Tongue (tissue), 1 donor: ENCODE measurements at regions not wholly inside any gene's neighbourhood (a gene's known extent, or its start where the extent isn't known, plus 50 kb on each side); places are given as distances from the start of the nearest gene placed in this dataset.
"Not testable (repeated sequence)": the region's sequence is repeated elsewhere in the genome, so short reads cannot be mapped to it uniquely, and the experiment has no call there.

Source experiments
- DNase-seq: peaks from one replicate; pipeline ENCODE4 v3.0.0-alpha.2; 2015

DNA sequence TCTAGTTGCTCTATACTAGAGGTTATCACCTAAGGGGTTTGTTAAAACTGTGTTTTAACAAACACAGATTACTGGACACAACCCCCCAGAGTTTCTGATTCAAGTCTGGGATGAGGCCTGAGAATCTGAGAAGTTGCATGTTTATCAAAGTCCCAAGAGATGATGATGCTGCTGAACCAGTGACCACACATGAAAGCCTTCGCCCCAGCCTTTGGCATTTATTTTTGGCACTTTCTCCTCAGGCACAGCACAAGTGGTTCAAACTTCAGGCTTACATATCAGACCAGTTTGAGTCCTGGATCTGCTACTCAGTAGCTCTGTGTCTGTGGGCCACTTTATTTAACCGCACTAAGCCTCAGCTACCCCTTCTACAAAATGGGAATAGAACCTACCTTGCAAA is 407.2 kb upstream of the PIK3R1 start:
- DNase-seq = no peak

GRCh38 chr5:67807439-67807888 is 408.1 kb upstream of the PIK3R1 start:
- DNase-seq = no peak

GRCh38 chr5:67806654-67807438 is 408.7 kb upstream of the PIK3R1 start:
- no peak for DNase-seq

- no peak for DNase-seq
Observed at GRCh38 chr5:67805666-67806348, 409.7 kb upstream of the PIK3R1 start.

GRCh38 chr5:67802766-67803165 is 412.8 kb upstream of the PIK3R1 start:
- DNase-seq = no peak

- DNase-seq = no peak
Observed at GRCh38 chr5:67799732-67800234, 415.8 kb upstream of the PIK3R1 start.

- not testable (repeated sequence) for DNase-seq
Observed at GRCh38 chr5:67798470-67798869, 417.1 kb upstream of the PIK3R1 start.

- no peak for DNase-seq
Observed at GRCh38 chr5:67795781-67796477, 419.6 kb upstream of the PIK3R1 start.

- DNase-seq = no peak
Observed at GRCh38 chr5:67793966-67794365, 421.6 kb upstream of the PIK3R1 start.

GRCh38 chr5:67793418-67793817 is 422.1 kb upstream of the PIK3R1 start:
- DNase-seq = no peak

DNA sequence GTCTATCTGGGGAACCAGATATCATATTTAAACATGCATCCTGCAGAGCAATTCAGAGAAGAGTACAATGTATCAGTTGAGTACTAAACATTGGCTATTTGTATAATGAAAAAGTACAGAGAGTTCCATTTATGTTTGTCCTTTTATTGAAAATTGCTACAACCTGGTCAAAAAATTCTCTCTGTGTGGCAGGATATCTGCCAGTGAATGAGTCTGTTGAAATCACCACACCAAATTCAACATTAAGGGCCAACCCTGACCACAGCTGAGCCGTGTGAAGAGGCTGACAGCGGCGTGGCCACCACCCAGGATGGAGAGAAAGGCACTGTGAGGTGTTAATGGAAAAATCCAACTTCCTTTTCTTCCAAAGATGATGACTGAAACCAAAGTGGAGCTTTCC is 422.7 kb upstream of the PIK3R1 start:
- no peak for DNase-seq

DNA sequence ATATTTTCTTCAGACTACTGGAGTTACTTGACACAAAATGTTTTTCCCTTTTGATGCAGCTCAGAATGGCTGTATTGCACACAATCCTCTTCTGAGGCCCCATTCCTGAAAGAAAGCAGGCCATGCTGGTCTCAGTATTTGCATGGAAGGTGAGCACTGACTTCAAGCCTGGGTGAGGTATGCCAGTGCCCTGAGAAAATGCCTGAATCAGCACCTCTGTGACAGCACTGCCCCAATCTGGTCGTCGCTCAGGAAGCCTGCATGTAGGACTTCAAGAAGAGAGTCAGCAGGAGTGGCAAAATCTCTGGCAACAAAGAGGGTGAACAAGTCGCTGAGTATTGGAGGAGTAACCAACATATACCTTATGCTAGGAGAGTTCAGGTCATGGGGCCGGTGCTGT is 425.2 kb upstream of the PIK3R1 start:
- no peak for DNase-seq

DNA sequence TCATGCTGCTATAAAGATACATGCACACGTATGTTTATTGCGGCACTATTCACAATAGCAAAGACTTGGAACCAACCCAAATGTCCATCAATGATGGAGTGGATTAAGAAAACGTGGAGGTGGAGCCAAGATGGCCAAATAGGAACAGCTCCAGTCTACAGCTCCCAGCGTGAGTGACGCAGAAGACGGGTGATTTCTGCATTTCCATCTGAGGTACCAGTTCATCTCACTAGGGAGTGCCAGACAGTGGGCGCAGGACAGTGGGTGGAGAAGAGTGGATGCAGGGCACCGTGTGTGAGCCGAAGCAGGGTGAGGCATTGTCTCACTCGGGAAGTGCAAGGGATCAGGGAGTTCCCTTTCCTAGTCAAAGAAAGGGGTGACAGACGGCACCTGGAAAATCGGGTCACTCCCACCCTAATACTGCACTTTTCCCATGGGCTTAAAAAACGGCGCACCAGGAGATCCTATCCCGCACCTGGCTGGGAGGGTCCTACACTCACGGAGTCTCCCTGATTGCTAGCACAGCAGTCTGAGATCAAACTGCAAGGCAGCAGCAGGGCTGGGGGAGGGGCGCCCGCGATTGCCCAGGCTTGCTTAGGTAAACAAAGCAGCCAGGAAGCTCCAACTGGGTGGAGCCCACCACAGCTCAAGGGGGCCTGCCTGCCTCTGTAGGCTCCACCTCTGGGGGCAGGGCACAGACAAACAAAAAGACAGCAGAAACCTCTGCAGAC is 435.5 kb upstream of the PIK3R1 start:
- DNase-seq = not testable (repeated sequence)

GRCh38 chr5:67774786-67775185 is 440.8 kb upstream of the PIK3R1 start:
- no peak for DNase-seq

GRCh38 chr5:67774267-67774552 is 441.3 kb upstream of the PIK3R1 start:
- no peak for DNase-seq

- peak; percentile 35 for DNase-seq
Observed at GRCh38 chr5:67773411-67774266, 441.9 kb upstream of the PIK3R1 start.

DNA sequence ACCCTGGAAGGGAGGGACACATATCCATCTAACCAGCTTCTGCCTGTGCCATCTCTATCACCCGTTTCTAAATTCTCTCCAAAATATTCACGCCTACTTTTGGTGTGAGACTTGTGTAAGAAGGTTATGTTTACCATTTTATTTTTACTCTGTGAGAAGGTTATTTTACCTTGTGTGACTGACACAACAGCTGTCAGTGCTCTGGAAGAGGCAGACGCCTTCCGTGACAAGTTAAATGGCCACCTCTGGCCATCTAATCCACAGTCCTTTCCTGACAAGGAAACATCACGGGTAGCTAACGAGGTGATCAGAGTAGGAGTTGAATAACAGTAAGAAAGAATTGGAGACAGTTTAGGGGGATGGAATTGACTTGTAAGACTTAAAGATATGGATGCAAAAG is 443.8 kb upstream of the PIK3R1 start:
- no peak for DNase-seq

DNA sequence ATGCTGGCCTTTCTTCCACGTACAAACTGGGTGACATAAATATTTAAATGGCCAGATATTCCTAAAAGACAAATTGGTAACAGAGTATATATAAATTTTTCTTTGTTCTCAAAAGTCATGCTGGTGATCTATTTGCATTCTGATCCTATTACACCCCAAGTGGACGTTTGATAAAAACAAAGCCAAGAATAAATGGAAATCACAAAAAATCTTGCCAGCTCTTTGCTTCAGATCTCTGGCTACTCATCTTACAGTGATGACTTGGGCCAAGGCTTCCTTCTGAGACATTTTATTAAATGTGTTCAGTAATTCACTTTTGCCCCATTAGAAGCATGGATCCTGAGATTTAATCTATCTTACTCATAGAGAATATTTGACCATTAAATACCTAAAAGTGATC is 444.3 kb upstream of the PIK3R1 start:
- no peak for DNase-seq

DNA sequence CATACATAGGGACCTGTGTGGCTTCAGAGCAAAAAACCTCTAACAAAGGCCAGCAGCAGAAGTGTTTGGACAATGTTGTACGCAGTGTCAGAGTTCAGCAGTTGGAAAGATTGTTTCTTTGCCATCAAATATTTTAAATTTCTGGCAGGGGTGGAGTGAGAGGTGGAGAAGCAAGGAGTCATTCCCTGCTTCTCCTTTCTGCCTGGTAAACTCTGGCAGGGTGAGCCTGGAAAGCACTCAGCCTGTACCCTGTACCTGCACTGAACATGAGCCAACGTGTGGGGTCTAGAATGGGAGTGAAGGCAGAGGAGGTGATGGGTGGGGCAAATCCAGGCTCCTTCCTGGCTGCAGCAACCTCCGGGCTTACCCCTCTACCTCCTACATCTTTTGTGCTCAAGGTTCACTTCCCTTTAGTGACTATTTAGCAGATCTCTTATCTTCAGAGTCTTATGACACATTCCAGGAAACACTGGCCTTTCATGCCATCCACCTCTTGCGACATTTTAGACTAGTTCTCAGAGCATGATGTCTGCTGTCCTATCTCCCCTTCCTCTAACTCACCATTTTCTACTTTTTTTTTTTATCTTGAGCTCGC is 445.0 kb upstream of the PIK3R1 start:
- no peak for DNase-seq

- no peak for DNase-seq
Observed at GRCh38 chr5:67765697-67766096, 449.9 kb upstream of the PIK3R1 start.

DNA sequence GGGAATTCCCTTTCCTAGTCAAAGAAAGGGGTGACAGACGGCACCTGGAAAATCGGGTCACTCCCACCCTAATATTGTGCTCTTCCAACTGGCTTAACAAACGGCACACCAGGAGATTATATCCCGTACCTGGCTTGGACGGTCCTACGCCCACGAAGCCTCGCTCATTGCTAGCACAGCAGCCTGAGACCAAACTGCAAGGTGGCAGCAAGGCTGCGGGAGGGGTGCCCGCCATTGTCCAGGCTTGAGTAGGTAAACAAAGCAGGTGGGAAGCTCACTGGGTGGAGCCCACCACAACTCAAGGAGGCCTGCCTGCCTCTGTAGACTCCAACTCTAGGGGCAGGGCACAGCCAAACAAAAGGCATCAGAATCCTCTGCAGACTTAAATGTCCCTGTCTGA is 457.8 kb upstream of the PIK3R1 start:
- not testable (repeated sequence) for DNase-seq
